Transverse colon (tissue), 4 donors: ENCODE measurements at regions not wholly inside any gene's neighbourhood (a gene's known extent, or its start where the extent isn't known, plus 50 kb on each side); places are given as distances from the start of the nearest gene placed in this dataset.

ENCODE experiments used
- CTCF ChIP-seq, 5 experiments: fragments of 200-600 bp in 3 of 5; fragments of 450-650 bp in 2 of 5; sonication (generic) in 3 of 5; IDR thresholded peaks; 1 replicate in 2 of 5; 2 replicates in 3 of 5; pipeline ENCODE4 v1.5.1; 2016 to 2017; ENCODE audit warnings: antibody characterized with exemption in 5 of 5, inconsistent platforms in 3 of 5, mild to moderate bottlenecking in 2 of 5, moderate library complexity in 1 of 5
- EP300 ChIP-seq: sonication (generic); formaldehyde crosslinking; IDR thresholded peaks from one replicate; pipeline ENCODE4 v1.6.1; 2017; ENCODE audit warnings: antibody characterized with exemption, low read depth
- POLR2A ChIP-seq: fragments of 450-650 bp; IDR thresholded peaks from one replicate; pipeline ENCODE4 v1.6.1; 2016; ENCODE audit warnings: antibody characterized with exemption, mild to moderate bottlenecking, moderate library complexity
- POLR2AphosphoS5 ChIP-seq, 3 donors: sonication (generic); formaldehyde crosslinking; IDR thresholded peaks; one replicate each; pipeline ENCODE4 v1.6.1; 2016; ENCODE audit warnings: antibody characterized with exemption in 3 of 3

- TF ChIP-seq CTCF (IDR thresholded peaks at IDR 0.05) (no peak), POLR2AphosphoS5 (IDR thresholded peaks at IDR 0.05) (no peak), POLR2A (no peak), EP300 (no peak)
These were observed 128.0 kb upstream of the KCNK2 start for GRCh38 chr1:214954617-214954949.
